ENCODE measurements at regions not wholly inside any gene's neighbourhood (a gene's known extent, or its start where the extent isn't known, plus 50 kb on each side); places are given as distances from the start of the nearest gene placed in this dataset.

- no peak overlapping the region for H3K4me3 Mint-ChIP-seq
- Histone ChIP-seq H3K4me3 (no peak overlapping the region), H3K27me3 (no peaks in the 10 kb centered on the region), H3K27ac (no peak overlapping the region), H3K9me3 (ENCODE audit: low read depth) (no peaks in the 10 kb centered on the region), H3K36me3 (no peaks in the 10 kb centered on the region), H3K79me2 (ENCODE audit: low read depth) (no peaks in the 10 kb centered on the region), H3K4me2 (peak overlapping the region; percentile 42), H3F3A (ENCODE audit: low read depth) (no peaks in the 10 kb centered on the region), H2AFZ (replicated peaks) (no peak overlapping the region), H4K20me1 (ENCODE audit: low read depth) (no peaks in the 10 kb centered on the region), H3K4me1 (peaks cover 6% of the 10 kb centered on the region), H3K9ac (no peak overlapping the region)
- peaks cover 26% of the 10 kb centered on the region for H3K4me1 Mint-ChIP-seq
- no peaks in the 10 kb centered on the region for H3K36me3 Mint-ChIP-seq
- no peak for DNase-seq (ENCODE audit: low spot score)
- peaks cover 2% of the 10 kb centered on the region for H3K9me3 Mint-ChIP-seq
- H3K27me3 Mint-ChIP-seq (ENCODE audit: insufficient read depth, low read depth) = peaks cover 4% of the 10 kb centered on the region
- TF ChIP-seq EZH2phosphoT487 (IDR thresholded peaks at IDR 0.05) = no peak
- no peak for TF ChIP-seq EZH2 (IDR thresholded peaks at IDR 0.05)
- no peak for TF ChIP-seq CTCF (IDR thresholded peaks at IDR 0.05)
- no peak overlapping the region for H3K27ac Mint-ChIP-seq
Observed at GRCh38 chr21:31583498-31583897, 76.0 kb upstream of the SOD1 start.

- no peak overlapping the region for H3K27ac Mint-ChIP-seq
- Histone ChIP-seq H2AFZ (replicated peaks) (no peak overlapping the region), H3K9ac (no peak overlapping the region), H3K79me2 (ENCODE audit: low read depth) (no peaks in the 10 kb centered on the region), H3K9me3 (ENCODE audit: low read depth) (no peaks in the 10 kb centered on the region), H3K27ac (no peak overlapping the region), H4K20me1 (ENCODE audit: low read depth) (no peaks in the 10 kb centered on the region), H3K4me2 (no peak overlapping the region), H3K36me3 (no peaks in the 10 kb centered on the region), H3K4me1 (peaks cover 6% of the 10 kb centered on the region), H3K27me3 (no peaks in the 10 kb centered on the region), H3F3A (ENCODE audit: low read depth) (no peaks in the 10 kb centered on the region), H3K4me3 (no peak overlapping the region)
- peak; percentile 83 for DNase-seq (ENCODE audit: low spot score)
- no peaks in the 10 kb centered on the region for H3K9me3 Mint-ChIP-seq
- H3K4me3 Mint-ChIP-seq = no peak overlapping the region
- peak; percentile 84 for TF ChIP-seq CTCF (IDR thresholded peaks at IDR 0.05)
- TF ChIP-seq EZH2phosphoT487 (IDR thresholded peaks at IDR 0.05) = no peak
- peaks cover 4% of the 10 kb centered on the region for H3K27me3 Mint-ChIP-seq (ENCODE audit: insufficient read depth, low read depth)
- H3K36me3 Mint-ChIP-seq = no peaks in the 10 kb centered on the region
- H3K4me1 Mint-ChIP-seq = peaks cover 26% of the 10 kb centered on the region
Observed at GRCh38 chr21:31580866-31581276, 78.6 kb upstream of the SOD1 start.

GRCh38 chr21:31577271-31577670 is 82.2 kb upstream of the SOD1 start:
- DNase-seq (ENCODE audit: low spot score) = no peak
- TF ChIP-seq CTCF (IDR thresholded peaks at IDR 0.05) = no peak
- no peak for TF ChIP-seq EZH2 (IDR thresholded peaks at IDR 0.05)

More at GRCh38 chr21:31577271-31577670, 82.2 kb upstream of the SOD1 start:
- H3K27me3 ChIP-seq = no peaks in the 10 kb centered on the region
- H4K20me1 ChIP-seq (ENCODE audit: low read depth) = no peaks in the 10 kb centered on the region
- H3K36me3 ChIP-seq = no peaks in the 10 kb centered on the region
- H3K79me2 ChIP-seq (ENCODE audit: low read depth) = no peaks in the 10 kb centered on the region
- Mint-ChIP-seq H3K36me3 (peaks cover 4% of the 10 kb centered on the region), H3K4me1 (peaks cover 3% of the 10 kb centered on the region), H3K27me3 (ENCODE audit: insufficient read depth, low read depth) (peaks cover 3% of the 10 kb centered on the region), H3K27ac (no peak overlapping the region), H3K9me3 (peaks cover 8% of the 10 kb centered on the region), H3K4me3 (no peak overlapping the region)
- no peaks in the 10 kb centered on the region for H3K4me1 ChIP-seq
- no peak overlapping the region for H3K4me3 ChIP-seq
- H2AFZ ChIP-seq (replicated peaks) = no peak overlapping the region
- H3K4me2 ChIP-seq = no peak overlapping the region
- no peak overlapping the region for H3K9ac ChIP-seq
- H3K9me3 ChIP-seq (ENCODE audit: low read depth) = no peaks in the 10 kb centered on the region
- H3F3A ChIP-seq (ENCODE audit: low read depth) = no peaks in the 10 kb centered on the region
- no peak overlapping the region for H3K27ac ChIP-seq
